Iris pigment epithelial cell (primary cell): ENCODE measurements at regions not wholly inside any gene's neighbourhood (a gene's known extent, or its start where the extent isn't known, plus 50 kb on each side); places are given as distances from the start of the nearest gene placed in this dataset.
A peak's percentile ranks its signal among the peaks of the same experiment; 100 is the strongest.

Experiments used
- DNase-seq: peaks from one replicate; pipeline ENCODE4 v3.0.0-alpha.2; 2011; ENCODE audit warnings: low read depth

- no peak for DNase-seq
These were observed 57.8 kb upstream of the TARBP1 start for GRCh38 chr1:234536741-234537140.

DNA sequence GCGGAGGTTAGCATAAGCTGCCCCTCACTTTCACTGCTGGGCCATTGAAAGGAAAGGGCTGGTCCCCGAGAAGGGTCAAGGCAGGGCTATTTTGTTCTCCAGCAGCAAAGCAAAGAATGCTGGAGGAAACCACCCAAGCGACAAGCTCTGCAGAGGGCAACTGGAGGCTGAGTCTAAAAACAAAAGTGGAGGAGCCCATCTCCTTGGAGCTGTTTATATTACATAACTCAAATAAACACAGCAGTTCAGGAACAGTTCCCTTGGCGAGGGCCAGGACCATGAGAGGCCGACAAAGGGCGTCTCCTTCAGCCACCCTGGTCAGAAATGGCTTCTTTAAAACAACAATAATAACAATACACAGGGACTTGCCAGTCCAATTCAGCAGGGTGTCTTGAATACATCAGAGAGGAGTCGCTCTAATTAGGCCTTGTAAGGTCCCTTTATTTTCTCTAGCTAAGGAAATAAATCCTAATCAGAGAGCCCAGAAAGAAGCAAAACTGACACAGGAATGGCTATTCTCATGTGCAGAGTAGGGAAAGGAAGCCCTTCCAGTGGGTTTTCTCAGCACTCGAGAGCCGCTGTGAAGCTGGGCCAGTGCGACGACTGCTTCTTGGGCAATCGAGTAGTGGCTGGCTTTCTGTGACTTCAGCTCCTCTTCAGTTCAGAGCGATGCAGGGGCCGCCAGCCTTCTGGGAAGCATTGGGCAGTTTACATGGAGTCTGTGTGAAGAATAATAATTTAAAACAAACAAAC lies 57.0 kb upstream of the TARBP1 start:
- peak; percentile 85 for DNase-seq

GRCh38 chr1:234535218-234535617 lies 56.2 kb upstream of the TARBP1 start:
- no peak for DNase-seq

GRCh38 chr1:234533975-234534876 lies 55.2 kb upstream of the TARBP1 start:
- peak; percentile 99 for DNase-seq

- DNase-seq, result peak; percentile 96
These were observed 54.3 kb upstream of the TARBP1 start for GRCh38 chr1:234533034-234533891.

- no peak for DNase-seq
These were observed 53.5 kb upstream of the TARBP1 start for GRCh38 chr1:234532503-234532922.

DNA sequence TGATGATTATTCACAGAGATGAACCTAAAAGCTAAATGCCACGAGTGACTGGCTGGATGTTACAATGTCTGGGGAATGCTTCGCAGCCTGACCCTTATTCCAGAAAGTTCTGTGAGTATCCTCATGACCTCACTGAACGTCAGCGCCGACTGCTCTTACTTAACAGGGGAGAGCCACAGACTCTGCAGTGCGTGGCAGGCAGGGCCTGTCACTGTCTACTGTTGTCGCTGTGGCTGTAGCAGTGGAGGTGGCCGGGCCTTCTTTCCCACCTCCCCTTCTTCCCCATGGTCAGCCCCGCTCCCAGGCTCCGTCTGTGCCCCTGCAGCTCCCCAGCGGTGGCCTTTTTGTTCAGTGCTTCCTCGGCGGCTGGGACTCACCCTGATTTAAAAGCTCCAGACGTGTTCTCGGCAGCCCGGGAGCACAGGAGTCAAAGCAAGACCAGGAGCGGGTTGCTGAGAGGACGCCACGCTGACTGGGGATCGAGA lies 52.2 kb upstream of the TARBP1 start:
- DNase-seq, result peak; percentile 83

GRCh38 chr1:234530672-234531071 lies 51.7 kb upstream of the TARBP1 start:
- no peak for DNase-seq

DNA sequence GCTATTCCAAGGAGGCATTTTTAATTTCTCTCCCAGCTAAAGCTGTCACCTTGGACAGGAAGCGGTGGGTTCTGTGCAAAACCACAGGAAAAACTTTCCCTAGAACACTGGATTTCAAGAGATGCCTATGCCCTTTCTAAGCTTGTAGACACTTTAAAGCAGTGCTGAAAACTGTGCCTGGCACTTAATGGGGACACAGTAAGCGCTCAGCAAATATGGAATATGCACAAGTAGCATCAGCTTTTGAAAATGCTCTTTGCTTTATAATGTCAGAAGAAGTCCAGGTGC lies 50.9 kb upstream of the TARBP1 start:
- no peak for DNase-seq

GRCh38 chr1:234529095-234529949 lies 50.3 kb upstream of the TARBP1 start:
- no peak for DNase-seq
